ENCODE measurements at regions not wholly inside any gene's neighbourhood (a gene's known extent, or its start where the extent isn't known, plus 50 kb on each side); places are given as distances from the start of the nearest gene placed in this dataset.
"Not testable (repeated sequence)": the region's sequence is repeated elsewhere in the genome, so short reads cannot be mapped to it uniquely, and the experiment has no call there.

DNA sequence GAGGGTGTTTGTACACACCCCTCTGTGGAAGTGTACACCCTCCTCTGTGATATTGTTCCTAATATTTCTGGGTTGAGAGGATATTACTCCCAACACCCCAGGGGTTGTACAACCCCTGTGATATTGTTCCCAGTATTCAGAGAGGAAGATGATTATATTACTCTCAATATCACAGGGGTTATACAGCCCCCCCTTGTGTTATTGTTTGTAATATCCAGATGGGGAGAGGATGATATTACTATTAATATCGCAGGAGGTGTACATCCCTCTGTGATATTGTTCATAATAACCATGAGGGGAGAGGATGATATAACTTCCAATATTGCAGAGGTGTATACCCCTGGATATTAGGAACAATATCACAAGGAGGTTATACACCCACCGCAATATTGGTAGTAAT lies 566.1 kb upstream of the MIS18BP1 start:
- no peak for DNase-seq

DNA sequence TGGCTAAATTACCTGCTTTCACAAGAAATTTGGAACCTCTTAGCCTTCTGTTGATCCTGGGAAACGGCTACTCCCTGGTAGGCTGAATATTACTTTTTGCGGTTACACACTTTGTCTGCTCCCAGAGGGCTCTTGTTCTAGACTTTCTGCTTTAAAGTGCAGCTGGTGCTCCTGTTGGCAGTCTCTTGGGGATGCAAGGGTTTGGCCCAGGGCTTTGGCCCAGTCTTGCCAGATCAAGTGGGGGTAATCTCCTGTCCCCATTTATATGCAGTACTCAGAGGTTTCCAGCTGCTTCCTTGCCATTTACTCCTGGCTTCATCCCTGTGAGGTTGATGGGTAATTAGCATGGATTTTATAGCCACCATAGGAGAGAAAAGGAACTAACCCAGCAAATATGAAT lies 558.2 kb upstream of the MIS18BP1 start:
- DNase-seq: no peak

DNA sequence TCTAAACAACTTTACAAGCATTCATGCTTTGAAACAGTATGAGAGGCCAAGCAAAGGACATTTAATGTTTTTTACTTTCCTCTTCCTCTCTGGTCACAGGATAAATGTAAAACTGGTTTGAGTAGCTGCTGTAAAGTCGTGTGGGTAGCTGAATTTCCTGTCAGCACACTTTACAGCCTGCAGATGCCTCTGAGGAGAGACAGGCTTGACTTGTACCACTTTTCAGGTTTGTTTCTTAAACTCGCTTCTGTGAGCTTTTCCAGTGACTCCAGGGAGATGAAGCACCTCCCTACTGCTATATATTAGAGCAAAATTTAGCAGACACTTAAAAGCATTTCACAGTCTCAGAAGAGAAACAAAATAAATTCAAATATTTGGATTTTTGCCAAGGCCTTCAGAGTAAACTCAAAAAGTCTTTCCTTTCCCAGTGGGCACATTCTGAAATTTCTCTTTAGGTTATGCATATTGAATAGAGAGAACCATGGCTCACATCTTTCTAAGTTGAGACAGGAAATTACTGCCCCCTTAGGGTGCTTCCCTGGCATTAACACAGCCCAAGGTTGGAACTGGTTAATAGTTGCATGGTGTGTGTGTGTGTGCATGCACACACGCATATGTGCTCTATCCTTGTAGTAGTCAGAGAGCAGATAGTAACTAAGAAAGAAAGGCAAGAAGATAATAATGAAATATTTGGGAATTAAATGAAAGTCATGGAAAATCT lies 557.3 kb upstream of the MIS18BP1 start:
- no peak for DNase-seq

DNA sequence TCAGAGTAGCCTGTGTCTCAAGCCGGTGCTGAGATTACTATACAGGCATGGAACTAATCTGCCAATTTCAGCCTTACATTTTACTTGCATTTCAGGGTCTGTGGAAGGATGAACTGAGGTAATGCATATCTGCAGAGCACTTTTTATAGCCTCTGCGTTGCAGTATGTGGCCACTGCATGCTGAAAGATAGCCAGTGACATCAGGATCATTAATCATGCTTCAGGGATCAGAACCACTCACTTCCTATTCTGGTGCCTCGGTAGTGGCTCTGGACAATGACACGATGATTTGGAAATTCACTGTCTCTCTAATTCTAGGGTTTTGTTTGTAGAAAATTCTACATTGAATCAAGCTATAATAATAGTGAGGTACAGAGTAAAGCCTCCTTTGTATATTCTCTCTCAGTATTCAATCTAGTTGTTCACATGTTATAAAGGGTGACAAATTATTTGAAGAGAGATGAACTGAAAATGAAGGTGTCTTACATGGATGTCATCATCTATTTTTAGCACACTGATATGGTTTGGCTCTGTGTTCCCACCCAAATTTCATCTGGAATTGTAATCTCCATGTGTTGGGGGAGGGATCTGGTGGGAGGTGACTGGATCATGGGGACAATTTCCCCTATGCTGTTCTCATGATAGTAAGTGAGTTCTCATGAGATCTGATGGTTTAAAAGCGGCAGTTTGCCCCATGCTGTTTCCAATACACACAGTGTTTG lies 554.3 kb upstream of the MIS18BP1 start:
- no peak for DNase-seq

DNA sequence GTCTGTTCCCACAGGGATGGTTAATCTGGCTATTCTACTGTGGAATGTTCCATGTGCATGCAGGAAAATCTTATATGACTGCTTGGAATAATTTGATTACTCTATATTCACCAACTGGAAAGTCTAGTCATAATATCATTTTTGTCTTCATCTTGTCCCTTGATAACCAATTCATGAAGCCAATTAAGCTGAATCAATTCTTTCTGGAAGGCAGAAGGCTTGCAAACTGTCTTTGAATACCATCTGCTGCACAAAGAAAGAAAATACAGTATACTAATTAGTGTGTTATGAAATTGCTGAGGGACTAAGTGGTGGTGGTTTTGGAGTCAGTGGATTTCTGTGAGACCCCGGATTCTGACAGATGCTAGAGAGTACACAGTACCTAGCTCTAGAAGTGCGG lies 546.5 kb upstream of the MIS18BP1 start:
- no peak for DNase-seq

DNA sequence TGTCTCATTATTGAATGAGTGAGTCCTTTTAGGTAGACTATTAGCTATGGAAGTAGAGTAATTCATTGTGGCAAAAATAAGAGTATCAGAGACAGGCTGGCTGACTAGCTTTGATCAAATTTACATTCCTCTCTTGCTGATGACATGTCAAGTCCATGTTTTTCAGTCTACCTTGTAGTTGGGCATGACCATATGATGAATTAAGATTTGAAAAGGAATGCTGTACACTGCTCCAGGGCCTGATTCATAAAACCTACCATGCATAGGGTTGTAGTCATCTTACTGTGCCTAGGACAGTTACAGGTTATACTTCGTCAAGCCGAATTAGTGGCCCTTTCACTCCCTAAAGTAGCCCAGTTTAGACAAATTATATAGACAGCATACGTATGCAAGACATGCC lies 545.7 kb upstream of the MIS18BP1 start:
- DNase-seq: no peak

DNA sequence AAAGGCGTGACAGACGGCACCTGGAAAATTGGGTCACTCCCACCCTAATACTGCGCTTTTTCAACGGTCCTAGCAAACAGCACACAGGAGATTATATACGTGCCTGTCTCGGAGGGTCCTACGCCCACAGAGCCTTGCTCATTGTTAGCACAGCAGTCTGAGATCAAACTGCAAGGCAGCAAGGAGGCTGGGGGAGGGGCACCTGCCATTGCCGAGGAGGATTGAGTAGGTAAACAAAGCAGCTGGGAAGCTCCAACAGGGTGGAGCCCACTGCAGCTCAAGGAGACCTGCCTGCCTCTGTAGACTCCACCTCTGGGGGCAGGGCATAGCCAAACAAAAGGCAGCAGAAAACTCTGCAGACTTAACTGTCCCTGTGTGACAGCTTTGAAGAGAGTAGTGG lies 543.0 kb upstream of the MIS18BP1 start:
- DNase-seq: not testable (repeated sequence)

DNA sequence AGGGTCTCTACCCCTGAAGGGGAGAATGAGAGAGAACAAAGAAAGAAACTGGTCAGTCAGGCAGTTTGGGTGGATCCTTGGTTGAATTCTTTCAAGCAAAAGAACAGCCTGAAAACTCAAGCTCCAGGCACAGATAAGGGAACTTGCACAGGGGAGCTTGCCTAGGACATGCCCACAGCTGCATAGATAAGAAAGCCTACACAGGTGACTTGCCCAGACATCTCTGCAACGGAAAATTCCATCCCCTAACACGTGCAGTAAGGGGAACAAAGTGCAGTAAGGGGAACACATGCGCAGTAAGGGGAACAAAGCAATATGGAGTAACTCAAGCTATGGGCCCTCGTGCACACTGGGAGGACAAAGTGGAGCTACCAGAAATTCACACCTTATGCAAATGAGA lies 540.1 kb upstream of the MIS18BP1 start:
- no peak for DNase-seq

DNA sequence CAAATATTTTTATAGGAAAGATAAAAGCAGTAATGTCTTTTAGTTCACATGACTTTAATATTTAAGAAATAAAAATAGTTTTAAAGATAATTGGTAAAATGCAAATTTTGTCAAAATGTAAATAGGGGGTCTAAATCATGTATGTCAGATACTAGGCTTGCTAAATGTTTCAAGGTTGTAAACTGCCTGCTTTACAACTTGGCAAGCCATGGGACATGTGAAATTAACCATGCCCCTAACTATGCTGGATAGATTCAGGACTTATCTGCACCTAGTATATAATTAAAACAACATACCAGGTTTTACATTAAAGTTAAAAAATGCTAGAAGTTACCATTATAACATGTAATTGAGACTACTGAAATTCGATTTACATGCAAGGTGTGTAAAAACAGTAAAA lies 537.3 kb upstream of the MIS18BP1 start:
- no peak for DNase-seq

DNA sequence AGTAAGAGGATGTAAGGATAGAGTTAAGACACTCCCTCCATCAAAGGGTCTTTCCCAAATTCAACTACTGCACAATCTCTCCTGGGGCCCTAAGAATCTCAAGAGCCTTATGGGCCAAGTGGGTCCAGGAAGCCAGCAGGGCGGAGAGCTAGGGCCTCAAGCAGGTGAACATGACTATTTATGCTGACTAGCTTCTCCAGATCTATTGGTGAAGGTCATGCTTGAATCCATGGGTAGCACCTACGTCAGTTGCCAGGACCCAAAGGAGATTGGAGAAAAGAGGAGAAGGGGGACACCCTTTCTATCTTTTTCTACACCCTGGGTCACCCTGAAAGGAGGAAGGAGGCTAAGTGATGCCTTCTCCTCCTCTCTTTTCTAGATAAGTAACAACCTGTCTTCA lies 534.2 kb upstream of the MIS18BP1 start:
- no peak for DNase-seq

DNA sequence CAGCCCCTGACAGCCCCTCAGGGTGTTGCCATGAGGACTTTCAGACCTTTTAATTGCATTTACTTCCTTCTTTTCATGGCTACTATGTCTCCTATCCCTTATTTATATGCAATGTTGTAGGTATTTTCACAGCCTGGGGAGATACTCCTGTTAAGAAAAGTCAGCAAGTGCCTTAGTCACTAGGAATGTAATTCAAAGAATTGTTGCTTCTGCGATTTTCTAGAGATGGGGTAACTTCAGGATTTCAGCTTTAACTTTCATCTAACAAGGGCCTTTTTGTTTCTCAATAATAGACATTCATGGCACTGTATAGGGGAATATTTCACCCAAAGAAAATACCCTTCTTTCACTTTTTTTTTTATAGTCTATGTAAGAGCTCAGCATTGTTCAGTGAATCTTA lies 533.3 kb upstream of the MIS18BP1 start:
- DNase-seq: no peak

DNA sequence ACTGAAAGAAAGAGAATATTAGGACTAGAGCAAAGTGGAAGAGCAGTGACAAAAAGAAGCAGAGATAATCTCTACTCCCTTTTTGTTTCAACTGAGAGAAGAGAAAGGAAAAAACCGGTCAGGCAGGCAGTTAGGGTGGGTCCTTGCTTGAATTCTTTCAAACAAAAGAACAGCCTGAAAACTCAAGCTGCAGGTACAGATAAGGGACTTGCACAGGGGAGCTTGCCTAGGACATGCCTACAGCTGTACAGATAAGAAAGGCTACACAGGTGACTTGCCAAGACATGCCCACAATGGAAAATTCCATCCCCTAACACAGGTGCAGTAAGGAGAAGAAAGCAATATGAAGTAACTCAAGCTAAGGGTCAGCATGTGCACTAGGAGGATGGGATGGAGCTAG lies 532.2 kb upstream of the MIS18BP1 start:
- DNase-seq: no peak

DNA sequence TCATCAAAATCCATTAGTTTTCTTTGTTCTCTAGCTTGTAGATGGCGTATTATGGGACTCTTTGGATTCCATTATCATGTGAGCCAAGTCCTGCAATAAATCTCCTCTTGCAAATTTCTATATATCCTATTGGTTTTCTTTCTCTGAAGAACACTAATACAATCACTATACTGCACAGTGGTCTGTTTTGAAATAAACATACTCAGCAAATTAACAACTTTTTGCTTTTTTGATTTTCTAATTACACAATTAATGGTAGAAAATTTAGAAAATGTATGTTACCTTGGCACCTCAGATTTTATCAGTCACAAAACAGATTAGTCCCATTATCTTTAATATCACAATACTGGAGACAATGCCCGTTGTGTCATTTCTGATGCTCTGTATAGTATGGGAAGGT lies 513.2 kb upstream of the MIS18BP1 start:
- no peak for DNase-seq

DNA sequence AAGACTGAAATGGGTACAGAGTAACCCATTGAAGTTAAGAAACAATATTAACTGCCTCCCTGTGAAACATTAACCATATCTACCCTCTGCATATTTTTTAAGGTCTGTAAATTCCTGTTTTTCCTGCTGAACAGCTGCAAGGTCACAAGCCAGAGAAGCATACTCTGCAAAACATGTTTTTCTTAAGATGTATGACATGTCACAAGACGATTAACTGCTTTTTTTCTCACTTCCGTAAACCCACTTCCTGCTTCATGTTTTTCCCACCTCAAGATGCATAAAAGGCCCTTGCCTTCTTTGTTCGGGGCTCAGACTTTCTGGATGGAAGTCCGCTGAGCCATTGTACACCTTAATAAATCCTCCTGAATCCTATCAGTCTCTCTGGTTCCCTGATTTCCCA lies 504.7 kb upstream of the MIS18BP1 start:
- DNase-seq: no peak

DNA sequence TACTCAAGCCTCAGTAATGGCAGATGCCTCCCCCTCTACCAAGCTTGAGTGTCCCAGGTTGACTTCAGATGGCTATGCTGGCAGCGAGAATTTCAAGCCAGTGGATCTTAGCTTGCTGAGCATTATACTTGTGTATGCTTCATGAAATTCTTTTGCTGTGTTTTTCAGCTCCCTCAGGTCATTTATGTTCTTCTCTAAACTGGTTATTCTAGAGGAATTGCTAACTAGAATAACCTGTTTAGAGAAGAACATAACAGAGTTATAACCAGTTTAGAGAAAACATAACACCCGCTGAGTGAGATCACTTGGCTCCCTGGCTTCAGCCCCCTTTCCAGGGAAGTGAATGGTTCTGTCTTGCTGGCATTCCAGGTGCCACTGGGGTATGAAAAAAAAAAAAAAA lies 503.4 kb upstream of the MIS18BP1 start:
- DNase-seq: not testable (repeated sequence)

DNA sequence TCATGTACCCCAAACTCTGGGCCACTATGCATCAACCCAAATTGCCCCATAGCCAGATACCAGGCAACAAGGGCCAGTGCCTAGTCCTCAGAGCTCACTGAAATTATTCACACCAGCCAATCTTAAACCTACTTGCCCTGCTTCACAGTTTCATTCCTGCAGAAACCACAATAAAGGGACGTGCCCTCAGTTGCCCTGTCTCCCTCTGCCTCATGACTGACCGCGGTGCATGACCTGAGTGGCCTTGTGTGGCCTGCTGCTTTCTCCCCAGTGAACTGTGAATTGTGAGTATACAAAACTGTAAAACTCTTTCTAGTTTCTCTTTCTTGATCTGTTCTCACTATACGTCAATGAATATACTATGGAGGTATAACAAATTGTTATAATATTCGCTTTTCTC lies 490.9 kb upstream of the MIS18BP1 start:
- DNase-seq: no peak

DNA sequence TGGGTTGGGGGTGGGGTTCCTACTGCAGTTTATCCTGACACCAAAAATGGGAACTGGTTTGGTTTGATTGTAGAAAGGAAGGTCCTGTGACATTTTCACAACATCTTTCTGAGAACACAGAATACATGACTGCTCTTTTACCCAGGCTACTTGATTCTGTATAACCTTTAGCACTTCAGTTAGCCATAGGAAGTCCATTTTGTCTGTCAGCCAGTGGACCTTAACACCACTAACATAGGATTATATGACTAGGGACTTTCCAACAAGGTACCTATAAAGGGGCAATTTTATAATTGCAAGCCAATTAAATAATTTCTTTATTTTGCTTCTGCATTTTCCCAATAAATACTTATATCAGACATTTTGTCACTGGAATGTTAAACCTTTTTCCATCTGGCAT lies 489.2 kb upstream of the MIS18BP1 start:
- no peak for DNase-seq

DNA sequence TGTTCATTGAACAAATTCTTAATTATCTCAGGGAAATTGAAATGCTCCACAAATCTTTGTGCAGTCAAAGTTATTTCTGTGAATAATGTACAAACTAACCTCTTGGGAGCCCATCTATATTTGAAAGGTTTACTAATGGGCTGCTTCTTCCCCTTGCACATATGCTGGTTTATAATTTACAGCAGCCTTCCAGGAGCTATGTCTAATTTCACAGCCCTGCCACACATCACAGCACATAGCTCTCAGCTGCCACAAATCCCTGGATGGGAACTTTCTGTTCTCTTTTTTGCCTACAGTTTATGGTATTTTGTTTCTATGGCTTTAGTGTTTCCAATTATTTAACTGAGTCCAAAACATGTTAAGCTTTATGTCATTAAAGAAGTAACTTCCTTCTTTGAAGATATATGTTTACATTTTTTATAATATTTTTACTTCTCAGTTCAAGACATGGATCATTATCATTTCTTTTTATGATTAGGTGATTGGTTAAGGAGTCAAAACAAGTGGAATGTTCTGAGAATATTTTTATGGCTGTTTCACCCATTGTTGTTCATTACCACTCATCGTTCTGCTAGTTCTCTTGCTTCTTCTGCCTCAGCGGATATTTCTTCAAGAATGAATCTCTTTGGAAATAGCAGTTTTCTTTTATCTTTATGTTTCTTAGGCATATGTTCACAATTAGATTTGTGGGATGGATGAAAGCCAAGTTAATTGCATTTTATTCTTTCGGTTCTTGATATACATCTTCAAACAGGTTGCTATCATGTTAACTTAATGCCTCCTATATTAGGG lies 475.6 kb upstream of the MIS18BP1 start:
- DNase-seq: no peak

DNA sequence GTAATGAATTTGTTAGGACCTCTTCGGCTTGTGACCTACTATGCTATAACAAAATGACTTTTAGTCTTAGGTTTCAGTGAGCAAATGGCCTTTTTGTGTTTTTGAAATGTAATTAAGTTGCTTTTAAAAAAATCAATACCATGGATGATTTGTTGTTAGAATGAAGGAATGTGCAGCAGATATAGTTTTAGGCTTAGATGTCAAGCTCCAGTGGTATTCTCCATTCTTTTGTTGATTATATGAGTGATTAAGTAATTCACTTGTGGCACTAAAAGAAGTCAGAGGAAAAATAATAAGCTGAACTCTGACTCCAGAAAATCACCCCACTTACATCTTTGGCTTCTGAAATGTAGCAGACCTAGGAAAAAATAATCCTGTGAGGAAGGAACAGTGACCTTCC lies 474.1 kb upstream of the MIS18BP1 start:
- no peak for DNase-seq

DNA sequence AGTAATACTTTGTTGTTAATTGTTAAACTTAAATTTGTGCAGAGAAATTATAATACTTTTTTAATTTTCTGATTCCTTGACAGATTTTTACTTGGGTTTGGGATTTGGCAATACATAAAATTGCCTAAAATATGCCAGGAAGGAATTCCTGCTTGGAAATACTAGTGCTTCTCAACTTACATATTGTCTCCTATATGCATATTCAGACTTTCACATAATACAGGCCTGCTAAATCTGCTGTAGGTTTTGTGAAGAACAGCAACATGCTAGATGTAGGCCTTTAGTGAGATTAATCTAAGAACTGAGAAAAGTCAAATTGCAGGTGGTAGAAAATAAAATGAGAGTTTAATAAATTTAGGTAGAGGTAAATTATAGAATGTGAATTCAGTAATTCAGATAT lies 468.5 kb upstream of the MIS18BP1 start:
- DNase-seq: no peak

DNA sequence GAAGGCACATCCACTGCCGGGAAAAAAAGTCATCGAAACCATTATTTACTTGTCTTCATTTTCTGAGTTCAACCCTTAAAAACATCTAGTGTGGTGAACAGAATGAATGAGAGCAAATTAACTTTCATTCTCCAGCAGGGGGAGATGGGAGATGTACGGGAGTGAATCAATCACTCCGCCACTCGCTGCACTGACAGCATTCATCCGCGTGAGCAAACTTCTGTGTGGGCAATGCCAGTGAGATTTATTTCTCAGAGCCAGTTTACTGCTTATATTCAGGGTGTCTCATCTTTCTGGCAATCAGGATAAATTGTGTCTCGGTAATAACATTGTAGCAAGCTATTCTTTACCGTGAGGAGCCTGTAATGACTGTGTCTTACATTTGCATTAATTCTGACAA lies 463.6 kb upstream of the MIS18BP1 start:
- no peak for DNase-seq

DNA sequence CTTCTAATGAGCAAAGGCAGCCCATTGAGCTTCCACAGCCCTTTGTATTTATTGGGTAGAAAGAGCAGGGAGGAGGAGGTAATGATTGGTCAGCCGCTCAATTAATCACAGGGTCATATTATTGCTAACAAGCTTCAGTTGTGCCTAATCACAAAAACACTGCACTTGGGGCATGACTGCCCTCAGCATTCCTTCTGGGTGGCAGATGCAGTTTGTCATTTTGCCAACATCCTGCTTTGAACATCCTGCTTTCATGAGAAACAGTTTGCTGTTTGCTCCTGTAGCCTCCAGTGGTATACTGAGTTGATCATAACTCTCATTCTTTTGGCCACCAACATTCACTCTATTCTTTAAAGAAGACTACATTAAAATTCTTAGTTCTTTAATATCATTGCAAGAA lies 462.9 kb upstream of the MIS18BP1 start:
- DNase-seq: no peak

DNA sequence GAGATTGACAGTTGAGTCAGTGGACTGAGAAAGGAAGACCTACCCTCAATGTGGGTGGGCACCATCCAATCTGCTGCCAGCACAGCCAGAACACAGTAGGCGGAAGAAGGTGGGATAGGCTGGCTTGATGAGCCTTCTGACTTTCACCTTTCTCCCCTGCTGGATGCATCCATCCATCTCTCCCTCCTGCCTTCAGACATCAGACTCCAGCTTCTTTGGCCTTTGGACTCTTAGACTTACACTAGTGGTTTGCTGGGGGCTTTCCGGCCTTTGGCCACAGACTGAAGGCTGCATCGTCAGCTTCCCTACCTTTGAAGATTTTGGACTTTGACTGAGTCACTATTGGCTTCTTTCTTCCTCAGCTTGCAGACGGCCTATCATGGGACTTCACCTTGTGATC lies 456.5 kb upstream of the MIS18BP1 start:
- DNase-seq: no peak

DNA sequence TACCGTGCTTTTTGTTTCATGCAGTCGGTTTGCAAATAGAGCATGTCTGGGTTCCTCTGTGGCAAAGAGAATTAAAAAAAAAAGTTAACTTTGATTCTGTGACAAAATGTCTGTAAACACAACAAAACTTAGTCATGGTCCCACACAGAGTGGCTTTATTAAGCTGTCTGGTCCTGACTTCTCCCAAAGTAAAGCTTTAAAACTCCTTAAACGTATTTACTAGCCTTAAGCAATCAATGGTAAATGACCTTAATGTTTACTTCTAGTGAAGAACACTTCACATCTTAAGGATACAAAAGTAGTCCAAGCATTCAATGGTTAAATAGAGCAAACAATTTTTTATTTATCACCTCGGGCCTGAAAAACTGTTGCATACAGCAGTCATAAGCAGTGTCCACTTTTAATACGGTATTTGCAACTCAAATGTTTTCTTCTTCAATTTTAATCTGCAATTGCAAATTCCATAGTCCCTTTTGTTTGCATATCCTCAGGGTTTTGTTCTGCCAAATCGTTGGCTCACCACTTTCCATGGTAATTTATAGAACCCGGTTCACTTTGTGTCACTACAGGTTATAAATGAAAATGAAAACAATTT lies 453.0 kb upstream of the MIS18BP1 start:
- no peak for DNase-seq

All from femur (tissue), 1 donor.